IMR-90 (cell line): ENCODE measurements at regions not wholly inside any gene's neighbourhood (a gene's known extent, or its start where the extent isn't known, plus 50 kb on each side); places are given as distances from the start of the nearest gene placed in this dataset.

Source experiments
- ATAC-seq: fragments of 200-7000 bp; cut with Tn5 transposase; 2 replicates; pipeline ENCODE4 v1.9.1; 2020; ENCODE audit warnings: low read depth, mild to moderate bottlenecking, moderate library complexity
- BruUV-seq: library from RNA; stranded (reverse); fragments of 400-500 nt; replicated peaks from 2 replicates; lab custom pipeline; 2021; lab: Mats Ljungman, UMichigan
- CTCF ChIA-PET: fragments of 300-600 bp; formaldehyde crosslinking; extraction: SDS; loops from one replicate; lab custom pipeline; 2021; ENCODE audit warnings: antibody characterized with exemption; lab: Yijun Ruan, JAX
- POLR2A ChIA-PET: fragments of 300-600 bp; sonication (Branson Sonifier 250); formaldehyde crosslinking; loops from one replicate; lab custom pipeline; 2022; ENCODE audit warnings: antibody characterized with exemption; ENCODE audit not compliant: unreplicated experiment; lab: Charles Lee
- DNase-seq: peaks from one replicate; pipeline ENCODE4 v3.0.0; 2013
- H2AFZ ChIP-seq: replicated peaks from 2 replicates; pipeline ENCODE3; 2013; ENCODE audit warnings: low read length, mild to moderate bottlenecking; ENCODE audit not compliant: poor library complexity
- H2AK5ac ChIP-seq: 2 replicates; pipeline ENCODE4 v1.6.1; 2013; ENCODE audit warnings: low read depth, low read length, inconsistent platforms
- H2AK9ac ChIP-seq: replicated peaks from 2 replicates; pipeline ENCODE3; 2013; ENCODE audit warnings: mild to moderate bottlenecking, low read depth, low read length, moderate library complexity; ENCODE audit not compliant: poor library complexity
- H2BK120ac ChIP-seq: 2 replicates; pipeline ENCODE4 v1.6.1; 2013; ENCODE audit warnings: low read depth, low read length, inconsistent platforms
- H2BK15ac ChIP-seq: 3 replicates; pipeline ENCODE4 v1.6.1; 2013; ENCODE audit warnings: low read depth, low read length, inconsistent platforms
- H2BK20ac ChIP-seq: 2 replicates; pipeline ENCODE4 v1.6.1; 2013; ENCODE audit warnings: low read depth, mild to moderate bottlenecking, inconsistent platforms, low read length, moderate library complexity
- H2BK5ac ChIP-seq: 2 replicates; pipeline ENCODE4 v1.6.1; 2013; ENCODE audit warnings: mild to moderate bottlenecking, low read depth, low read length, inconsistent platforms; ENCODE audit not compliant: poor library complexity, severe bottlenecking
- H3K14ac ChIP-seq: replicated peaks from 2 replicates; pipeline ENCODE4 v1.6.1; 2013; ENCODE audit warnings: low read depth, low read length, inconsistent platforms
- H3K18ac ChIP-seq: 2 replicates; pipeline ENCODE4 v1.6.1; 2013; ENCODE audit warnings: low read depth, low read length, control low read depth
- H3K23ac ChIP-seq: 2 replicates; pipeline ENCODE4 v1.6.1; 2013; ENCODE audit warnings: low read depth, low read length, inconsistent platforms
- H3K27ac ChIP-seq: 2 replicates; pipeline ENCODE4 v1.5.1; 2013; ENCODE audit warnings: mild to moderate bottlenecking, control low read depth, low read length; ENCODE audit not compliant: insufficient read depth
- H3K27me3 ChIP-seq: 2 replicates; pipeline ENCODE4 v1.6.1; 2013; ENCODE audit warnings: low read length; ENCODE audit not compliant: control insufficient read depth, insufficient read depth
- H3K36me3 ChIP-seq: 2 replicates; pipeline ENCODE4 v1.6.1; 2013; ENCODE audit warnings: low read length, mixed read lengths; ENCODE audit not compliant: control insufficient read depth, insufficient read depth
- H3K4ac ChIP-seq: 2 replicates; pipeline ENCODE4 v1.6.1; 2013; ENCODE audit warnings: low read depth, low read length, inconsistent platforms
- H3K4me1 ChIP-seq: 2 replicates; pipeline ENCODE4 v1.6.1; 2013; ENCODE audit warnings: low read length, mixed read lengths; ENCODE audit not compliant: control insufficient read depth, insufficient read depth
- H3K4me2 ChIP-seq: 2 replicates; pipeline ENCODE4 v1.6.1; 2013; ENCODE audit warnings: low read depth, mild to moderate bottlenecking, control low read depth, low read length, moderate library complexity
- H3K4me3 ChIP-seq: 2 replicates; pipeline ENCODE4 v1.5.1; 2013; ENCODE audit warnings: low read depth, mild to moderate bottlenecking, control low read depth, low read length, moderate library complexity; ENCODE audit not compliant: insufficient read depth
- H3K56ac ChIP-seq: 2 replicates; pipeline ENCODE4 v1.6.1; 2013; ENCODE audit warnings: low read length, inconsistent platforms; ENCODE audit not compliant: insufficient read depth; ENCODE audit errors: extremely low read depth
- H3K79me1 ChIP-seq, 2 experiments: 2 replicates each; pipeline ENCODE4 v1.6.1; 2013; ENCODE audit warnings: low read length in 2 of 2, inconsistent platforms in 1 of 2, low read depth in 1 of 2
- H3K9ac ChIP-seq: 2 replicates; pipeline ENCODE4 v1.6.1; 2013; ENCODE audit warnings: low read depth, low read length, control low read depth
- H3K9me1 ChIP-seq: 2 replicates; pipeline ENCODE4 v1.6.1; 2013; ENCODE audit warnings: low read length, inconsistent platforms; ENCODE audit not compliant: insufficient read depth
- H3K9me3 ChIP-seq: 2 replicates; pipeline ENCODE4 v1.6.1; 2013; ENCODE audit warnings: low read length; ENCODE audit not compliant: control insufficient read depth, insufficient read depth
- H4K20me1 ChIP-seq: 2 replicates; pipeline ENCODE4 v1.6.1; 2013; ENCODE audit warnings: low read length, inconsistent platforms; ENCODE audit not compliant: insufficient read depth
- H4K5ac ChIP-seq: 2 replicates; pipeline ENCODE4 v1.6.1; 2013; ENCODE audit warnings: mild to moderate bottlenecking, low read depth, low read length, control low read depth
- H4K8ac ChIP-seq, 2 experiments: 2 replicates each; pipeline ENCODE4 v1.6.1; 2013; ENCODE audit warnings: low read depth in 2 of 2, low read length in 2 of 2, control low read depth in 1 of 2, inconsistent platforms in 1 of 2
- H4K91ac ChIP-seq: 2 replicates; pipeline ENCODE4 v1.6.1; 2013; ENCODE audit warnings: low read depth, low read length, inconsistent platforms; ENCODE audit not compliant: insufficient read depth
- CEBPB ChIP-seq: IDR thresholded peaks from 2 replicates; pipeline ENCODE4 v1.6.1; 2012; ENCODE audit warnings: low read depth, low read length, improper control_type of control experiment
- FOS ChIP-seq: fragments of 150-350 bp; IDR thresholded peaks from 2 replicates; pipeline ENCODE4 v1.6.1; 2016; ENCODE audit warnings: low read depth, low read length
- MAZ ChIP-seq: IDR thresholded peaks from 2 replicates; pipeline ENCODE4 v1.6.1; 2012; ENCODE audit warnings: low read depth, mild to moderate bottlenecking, low read length, improper control_type of control experiment, moderate library complexity, borderline replicate concordance
- MXI1 ChIP-seq: IDR thresholded peaks from 2 replicates; pipeline ENCODE4 v1.6.1; 2012; ENCODE audit warnings: low read depth, mild to moderate bottlenecking, low read length, moderate library complexity, borderline replicate concordance
- NFE2L2 ChIP-seq: fragments of 150-350 bp; IDR thresholded peaks from 2 replicates; pipeline ENCODE4 v1.6.1; 2016; ENCODE audit warnings: low read depth, mild to moderate bottlenecking, low read length
- RAD21 ChIP-seq: IDR thresholded peaks from 2 replicates; pipeline ENCODE4 v1.6.1; 2012; ENCODE audit warnings: low read length, improper control_type of control experiment
- WGBS, 2 experiments: methylation state at CpG; one replicate each; pipeline versions ENCODE4 v1.1.5 to v1.1.7; 2013; ENCODE audit warnings: missing lambda C conversion rate in 2 of 2; ENCODE audit not compliant: insufficient read length in 1 of 2; ENCODE audit errors: extremely low coverage in 2 of 2; 5-methylcytosine and 5-hydroxymethylcytosine counted together
- dilution Hi-C: fragments of 300-500 bp; cut with HindIII; formaldehyde crosslinking; loops from one replicate; pipeline ENCODE4 v1.14.3; 2018; ENCODE audit warnings: low sequenced_read_pairs; ENCODE audit not compliant: unreplicated experiment
- in situ Hi-C: fragments of 300-500 bp; cut with MboI; formaldehyde crosslinking; loops from 3 replicates; pipeline ENCODE4 v1.14.3; 2019; ENCODE audit warnings: low sequenced_read_pairs, inconsistent platforms, mixed read lengths
- intact Hi-C: fragments of 100-400 bp; cut with micrococcal nuclease; formaldehyde crosslinking; loops from 2 replicates; pipeline ENCODE4 v1.10.0; 2022
- TF ChIP-seq, protein P1 (sequence below): conservative IDR thresholded peaks from 2 replicates; pipeline ENCODE4 v1.5.1; 2012; ENCODE audit warnings: mild to moderate bottlenecking, low read depth, low read length, improper control_type of control experiment
- TF ChIP-seq, protein P2 (sequence below): fragments of 150-350 bp; IDR thresholded peaks from 2 replicates; pipeline ENCODE4 v1.6.1; 2016; ENCODE audit warnings: low read depth, mild to moderate bottlenecking, low read length, moderate library complexity, borderline replicate concordance

DNA sequence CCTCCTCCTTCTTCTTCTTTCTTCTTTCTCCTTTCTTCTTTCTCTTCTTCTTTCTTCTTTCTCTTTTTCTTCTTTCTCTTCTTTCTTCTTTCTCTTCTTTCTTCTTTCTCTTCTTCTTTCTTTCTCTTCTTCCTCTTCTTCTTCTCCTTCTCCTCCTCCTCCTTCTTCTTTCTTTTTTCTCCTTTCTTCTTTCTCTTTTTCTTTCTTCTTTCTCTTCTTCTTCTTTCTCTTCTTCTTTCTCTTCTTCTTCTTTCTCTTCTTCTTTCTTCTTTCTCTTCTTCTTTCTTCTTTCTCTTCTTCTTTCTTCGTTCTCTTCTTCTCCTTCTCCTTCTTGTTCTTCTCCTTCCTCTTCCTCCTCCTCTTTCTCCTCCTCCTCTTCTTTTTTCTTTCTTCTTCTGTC lies 1230.7 kb upstream of the USP15 start:
- H3K9me1 ChIP-seq: no peaks in the 10 kb centered on the region
- H4K8ac ChIP-seq: no peak overlapping the region
- intact Hi-C loops (no loop called here), dilution Hi-C loops (no loop called here), in situ Hi-C loops (no loop called here)
- H2AK9ac ChIP-seq: no peak overlapping the region
- peaks cover 2% of the 10 kb centered on the region; the same call in 1 of the 2 replicates for H3K9me3 ChIP-seq
- no peak overlapping the region for H4K91ac ChIP-seq
- H4K20me1 ChIP-seq: no peaks in the 10 kb centered on the region
- H3K23ac ChIP-seq: no peak overlapping the region
- DNase-seq (no peak), ATAC-seq (no peak)
- H2BK20ac ChIP-seq: no peak overlapping the region
- no peak overlapping the region for H2BK15ac ChIP-seq
- no peaks in the 10 kb centered on the region for H3K27me3 ChIP-seq
- no peaks in the 10 kb centered on the region for H3K36me3 ChIP-seq
- WGBS, 2 experiments: no CpG with 5 or more reads among the region's 1 CpG
- H3K14ac ChIP-seq: no peak overlapping the region
- CTCF ChIA-PET: no interaction called here
- H2AK5ac ChIP-seq: no peak overlapping the region
- H2BK120ac ChIP-seq: no peak overlapping the region
- H2AFZ ChIP-seq: no peak overlapping the region
- no peak overlapping the region for H3K4me3 ChIP-seq
- no peak overlapping the region for H3K4me2 ChIP-seq
- no peak overlapping the region for H3K9ac ChIP-seq
- TF ChIP-seq NFE2L2: no peak
- TF ChIP-seq CEBPB: no peak
- TF ChIP-seq FOS: no peak
- no peak for TF ChIP-seq MAZ
- TF ChIP-seq RAD21: no peak
- no peak for TF ChIP-seq MXI1
- TF ChIP-seq, protein P1, sequence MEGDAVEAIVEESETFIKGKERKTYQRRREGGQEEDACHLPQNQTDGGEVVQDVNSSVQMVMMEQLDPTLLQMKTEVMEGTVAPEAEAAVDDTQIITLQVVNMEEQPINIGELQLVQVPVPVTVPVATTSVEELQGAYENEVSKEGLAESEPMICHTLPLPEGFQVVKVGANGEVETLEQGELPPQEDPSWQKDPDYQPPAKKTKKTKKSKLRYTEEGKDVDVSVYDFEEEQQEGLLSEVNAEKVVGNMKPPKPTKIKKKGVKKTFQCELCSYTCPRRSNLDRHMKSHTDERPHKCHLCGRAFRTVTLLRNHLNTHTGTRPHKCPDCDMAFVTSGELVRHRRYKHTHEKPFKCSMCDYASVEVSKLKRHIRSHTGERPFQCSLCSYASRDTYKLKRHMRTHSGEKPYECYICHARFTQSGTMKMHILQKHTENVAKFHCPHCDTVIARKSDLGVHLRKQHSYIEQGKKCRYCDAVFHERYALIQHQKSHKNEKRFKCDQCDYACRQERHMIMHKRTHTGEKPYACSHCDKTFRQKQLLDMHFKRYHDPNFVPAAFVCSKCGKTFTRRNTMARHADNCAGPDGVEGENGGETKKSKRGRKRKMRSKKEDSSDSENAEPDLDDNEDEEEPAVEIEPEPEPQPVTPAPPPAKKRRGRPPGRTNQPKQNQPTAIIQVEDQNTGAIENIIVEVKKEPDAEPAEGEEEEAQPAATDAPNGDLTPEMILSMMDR: no peak
- TF ChIP-seq, protein P2, sequence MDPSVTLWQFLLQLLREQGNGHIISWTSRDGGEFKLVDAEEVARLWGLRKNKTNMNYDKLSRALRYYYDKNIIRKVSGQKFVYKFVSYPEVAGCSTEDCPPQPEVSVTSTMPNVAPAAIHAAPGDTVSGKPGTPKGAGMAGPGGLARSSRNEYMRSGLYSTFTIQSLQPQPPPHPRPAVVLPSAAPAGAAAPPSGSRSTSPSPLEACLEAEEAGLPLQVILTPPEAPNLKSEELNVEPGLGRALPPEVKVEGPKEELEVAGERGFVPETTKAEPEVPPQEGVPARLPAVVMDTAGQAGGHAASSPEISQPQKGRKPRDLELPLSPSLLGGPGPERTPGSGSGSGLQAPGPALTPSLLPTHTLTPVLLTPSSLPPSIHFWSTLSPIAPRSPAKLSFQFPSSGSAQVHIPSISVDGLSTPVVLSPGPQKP: no peak
- BruUV-seq: no TSS peak
- no peaks in the 10 kb centered on the region for H3K79me1 ChIP-seq
- no peak overlapping the region for H3K27ac ChIP-seq
- no peaks in the 10 kb centered on the region for H3K4me1 ChIP-seq
- no peak overlapping the region for H4K5ac ChIP-seq
- no peak overlapping the region for H3K56ac ChIP-seq
- H3K4ac ChIP-seq: no peak overlapping the region
- no peak overlapping the region for H2BK5ac ChIP-seq
- POLR2A ChIA-PET: no interaction called here
- H3K18ac ChIP-seq: no peak overlapping the region
